ENCODE measurements at regions not wholly inside any gene's neighbourhood (a gene's known extent, or its start where the extent isn't known, plus 50 kb on each side); places are given as distances from the start of the nearest gene placed in this dataset.

DNA sequence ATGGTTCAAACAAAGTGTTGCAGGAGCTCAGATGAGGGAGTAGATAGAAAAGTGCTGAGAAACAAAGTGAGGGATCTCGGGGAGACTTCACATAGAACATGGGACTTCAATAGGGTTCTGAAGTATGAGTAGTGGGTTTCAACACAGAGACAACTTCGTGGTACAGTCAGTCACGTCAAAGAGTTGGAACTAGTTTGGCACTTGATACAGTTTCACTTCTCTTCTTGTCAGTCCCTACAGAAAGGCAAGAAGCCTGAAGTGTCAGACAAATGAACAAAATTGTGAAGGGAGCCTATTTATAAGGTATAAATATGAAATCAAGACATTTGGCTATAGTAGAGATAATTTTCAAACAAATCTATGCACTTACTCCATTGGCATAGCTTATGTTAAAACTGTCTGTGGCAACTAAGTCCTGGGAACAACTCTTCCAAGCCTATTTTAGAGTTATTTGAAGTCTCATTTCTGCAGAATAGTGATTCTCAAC, 338.0 kb downstream of the TDRD15 start:
- TF ChIP-seq, protein P1, sequence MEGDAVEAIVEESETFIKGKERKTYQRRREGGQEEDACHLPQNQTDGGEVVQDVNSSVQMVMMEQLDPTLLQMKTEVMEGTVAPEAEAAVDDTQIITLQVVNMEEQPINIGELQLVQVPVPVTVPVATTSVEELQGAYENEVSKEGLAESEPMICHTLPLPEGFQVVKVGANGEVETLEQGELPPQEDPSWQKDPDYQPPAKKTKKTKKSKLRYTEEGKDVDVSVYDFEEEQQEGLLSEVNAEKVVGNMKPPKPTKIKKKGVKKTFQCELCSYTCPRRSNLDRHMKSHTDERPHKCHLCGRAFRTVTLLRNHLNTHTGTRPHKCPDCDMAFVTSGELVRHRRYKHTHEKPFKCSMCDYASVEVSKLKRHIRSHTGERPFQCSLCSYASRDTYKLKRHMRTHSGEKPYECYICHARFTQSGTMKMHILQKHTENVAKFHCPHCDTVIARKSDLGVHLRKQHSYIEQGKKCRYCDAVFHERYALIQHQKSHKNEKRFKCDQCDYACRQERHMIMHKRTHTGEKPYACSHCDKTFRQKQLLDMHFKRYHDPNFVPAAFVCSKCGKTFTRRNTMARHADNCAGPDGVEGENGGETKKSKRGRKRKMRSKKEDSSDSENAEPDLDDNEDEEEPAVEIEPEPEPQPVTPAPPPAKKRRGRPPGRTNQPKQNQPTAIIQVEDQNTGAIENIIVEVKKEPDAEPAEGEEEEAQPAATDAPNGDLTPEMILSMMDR (IDR thresholded peaks at IDR 0.05; ENCODE audit: borderline replicate concordance, extremely low read depth, low read length, poor library complexity, severe bottlenecking) = no peak
- TF ChIP-seq EZH2 (IDR thresholded peaks at IDR 0.05; ENCODE audit: borderline replicate concordance, low read depth, low read length, severe bottlenecking) = no peak

Data from DND-41 (cell line).